GM23338 (cell line): ENCODE measurements at regions not wholly inside any gene's neighbourhood (a gene's known extent, or its start where the extent isn't known, plus 50 kb on each side); places are given as distances from the start of the nearest gene placed in this dataset.

Experiments used
- JUNB ChIP-seq: IDR thresholded peaks from one replicate; pipeline ENCODE4 v1.6.1; 2016; ENCODE audit warnings: antibody characterized with exemption; ENCODE audit not compliant: unreplicated experiment
- NANOG ChIP-seq: IDR thresholded peaks from 2 replicates; pipeline ENCODE4 v1.6.1; 2016; ENCODE audit warnings: antibody characterized with exemption, borderline replicate concordance
- TF ChIP-seq, protein P1 (sequence below): fragments of 250-450 bp; sonication (Bioruptor Pico); IDR thresholded peaks from 2 replicates; pipeline ENCODE4 v1.5.0; 2020; ENCODE audit warnings: mild to moderate bottlenecking, moderate library complexity
- TF ChIP-seq, protein P2 (sequence below): IDR thresholded peaks from one replicate; pipeline ENCODE4 v1.6.1; 2018; ENCODE audit warnings: antibody characterized with exemption; ENCODE audit not compliant: unreplicated experiment
- TF ChIP-seq, protein P3 (sequence below), 2 experiments: fragments of 200-600 bp in 1 of 2; sonication (generic) in 1 of 2; conservative IDR thresholded peaks; 2 replicates each; pipeline versions ENCODE4 v1.5.1 to v1.6.1; 2016 to 2017; ENCODE audit warnings: antibody characterized with exemption in 2 of 2, low read depth in 2 of 2, mild to moderate bottlenecking in 2 of 2, moderate library complexity in 1 of 2

DNA sequence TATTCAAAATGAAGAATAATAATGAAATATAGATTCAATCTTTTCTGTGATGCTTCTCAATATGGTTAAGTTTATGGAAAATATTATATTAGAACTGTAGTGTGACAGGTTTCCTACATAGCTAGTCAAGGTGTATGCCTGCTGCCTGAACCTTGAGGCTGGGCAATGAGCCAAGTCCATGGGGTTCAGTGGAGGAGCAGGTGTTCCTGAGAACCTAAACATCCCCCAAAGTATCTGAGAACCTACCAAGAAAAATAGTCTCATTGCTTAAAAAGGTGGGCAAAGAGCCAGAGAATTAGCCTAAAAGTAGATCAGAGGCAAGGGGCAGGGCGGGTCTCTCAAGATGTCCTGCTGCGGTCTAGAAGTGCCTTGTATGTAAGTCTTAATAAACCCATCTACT lies 185.9 kb upstream of the SPHKAP start (continued):
- TF ChIP-seq, protein P1, sequence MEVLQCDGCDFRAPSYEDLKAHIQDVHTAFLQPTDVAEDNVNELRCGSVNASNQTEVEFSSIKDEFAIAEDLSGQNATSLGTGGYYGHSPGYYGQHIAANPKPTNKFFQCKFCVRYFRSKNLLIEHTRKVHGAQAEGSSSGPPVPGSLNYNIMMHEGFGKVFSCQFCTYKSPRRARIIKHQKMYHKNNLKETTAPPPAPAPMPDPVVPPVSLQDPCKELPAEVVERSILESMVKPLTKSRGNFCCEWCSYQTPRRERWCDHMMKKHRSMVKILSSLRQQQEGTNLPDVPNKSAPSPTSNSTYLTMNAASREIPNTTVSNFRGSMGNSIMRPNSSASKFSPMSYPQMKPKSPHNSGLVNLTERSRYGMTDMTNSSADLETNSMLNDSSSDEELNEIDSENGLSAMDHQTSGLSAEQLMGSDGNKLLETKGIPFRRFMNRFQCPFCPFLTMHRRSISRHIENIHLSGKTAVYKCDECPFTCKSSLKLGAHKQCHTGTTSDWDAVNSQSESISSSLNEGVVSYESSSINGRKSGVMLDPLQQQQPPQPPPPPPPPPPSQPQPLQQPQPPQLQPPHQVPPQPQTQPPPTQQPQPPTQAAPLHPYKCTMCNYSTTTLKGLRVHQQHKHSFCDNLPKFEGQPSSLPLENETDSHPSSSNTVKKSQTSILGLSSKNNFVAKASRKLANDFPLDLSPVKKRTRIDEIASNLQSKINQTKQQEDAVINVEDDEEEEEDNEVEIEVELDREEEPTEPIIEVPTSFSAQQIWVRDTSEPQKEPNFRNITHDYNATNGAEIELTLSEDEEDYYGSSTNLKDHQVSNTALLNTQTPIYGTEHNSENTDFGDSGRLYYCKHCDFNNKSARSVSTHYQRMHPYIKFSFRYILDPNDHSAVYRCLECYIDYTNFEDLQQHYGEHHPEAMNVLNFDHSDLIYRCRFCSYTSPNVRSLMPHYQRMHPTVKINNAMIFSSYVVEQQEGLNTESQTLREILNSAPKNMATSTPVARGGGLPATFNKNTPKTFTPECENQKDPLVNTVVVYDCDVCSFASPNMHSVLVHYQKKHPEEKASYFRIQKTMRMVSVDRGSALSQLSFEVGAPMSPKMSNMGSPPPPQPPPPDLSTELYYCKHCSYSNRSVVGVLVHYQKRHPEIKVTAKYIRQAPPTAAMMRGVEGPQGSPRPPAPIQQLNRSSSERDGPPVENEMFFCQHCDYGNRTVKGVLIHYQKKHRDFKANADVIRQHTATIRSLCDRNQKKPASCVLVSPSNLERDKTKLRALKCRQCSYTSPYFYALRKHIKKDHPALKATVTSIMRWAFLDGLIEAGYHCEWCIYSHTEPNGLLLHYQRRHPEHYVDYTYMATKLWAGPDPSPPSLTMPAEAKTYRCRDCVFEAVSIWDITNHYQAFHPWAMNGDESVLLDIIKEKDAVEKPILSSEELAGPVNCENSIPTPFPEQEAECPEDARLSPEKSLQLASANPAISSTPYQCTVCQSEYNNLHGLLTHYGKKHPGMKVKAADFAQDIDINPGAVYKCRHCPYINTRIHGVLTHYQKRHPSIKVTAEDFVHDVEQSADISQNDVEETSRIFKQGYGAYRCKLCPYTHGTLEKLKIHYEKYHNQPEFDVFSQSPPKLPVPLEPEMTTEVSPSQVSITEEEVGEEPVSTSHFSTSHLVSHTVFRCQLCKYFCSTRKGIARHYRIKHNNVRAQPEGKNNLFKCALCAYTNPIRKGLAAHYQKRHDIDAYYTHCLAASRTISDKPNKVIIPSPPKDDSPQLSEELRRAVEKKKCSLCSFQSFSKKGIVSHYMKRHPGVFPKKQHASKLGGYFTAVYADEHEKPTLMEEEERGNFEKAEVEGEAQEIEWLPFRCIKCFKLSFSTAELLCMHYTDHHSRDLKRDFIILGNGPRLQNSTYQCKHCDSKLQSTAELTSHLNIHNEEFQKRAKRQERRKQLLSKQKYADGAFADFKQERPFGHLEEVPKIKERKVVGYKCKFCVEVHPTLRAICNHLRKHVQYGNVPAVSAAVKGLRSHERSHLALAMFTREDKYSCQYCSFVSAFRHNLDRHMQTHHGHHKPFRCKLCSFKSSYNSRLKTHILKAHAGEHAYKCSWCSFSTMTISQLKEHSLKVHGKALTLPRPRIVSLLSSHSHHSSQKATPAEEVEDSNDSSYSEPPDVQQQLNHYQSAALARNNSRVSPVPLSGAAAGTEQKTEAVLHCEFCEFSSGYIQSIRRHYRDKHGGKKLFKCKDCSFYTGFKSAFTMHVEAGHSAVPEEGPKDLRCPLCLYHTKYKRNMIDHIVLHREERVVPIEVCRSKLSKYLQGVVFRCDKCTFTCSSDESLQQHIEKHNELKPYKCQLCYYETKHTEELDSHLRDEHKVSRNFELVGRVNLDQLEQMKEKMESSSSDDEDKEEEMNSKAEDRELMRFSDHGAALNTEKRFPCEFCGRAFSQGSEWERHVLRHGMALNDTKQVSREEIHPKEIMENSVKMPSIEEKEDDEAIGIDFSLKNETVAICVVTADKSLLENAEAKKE: no peak
- TF ChIP-seq NANOG (no peak), JUNB (no peak)
- TF ChIP-seq, protein P2, sequence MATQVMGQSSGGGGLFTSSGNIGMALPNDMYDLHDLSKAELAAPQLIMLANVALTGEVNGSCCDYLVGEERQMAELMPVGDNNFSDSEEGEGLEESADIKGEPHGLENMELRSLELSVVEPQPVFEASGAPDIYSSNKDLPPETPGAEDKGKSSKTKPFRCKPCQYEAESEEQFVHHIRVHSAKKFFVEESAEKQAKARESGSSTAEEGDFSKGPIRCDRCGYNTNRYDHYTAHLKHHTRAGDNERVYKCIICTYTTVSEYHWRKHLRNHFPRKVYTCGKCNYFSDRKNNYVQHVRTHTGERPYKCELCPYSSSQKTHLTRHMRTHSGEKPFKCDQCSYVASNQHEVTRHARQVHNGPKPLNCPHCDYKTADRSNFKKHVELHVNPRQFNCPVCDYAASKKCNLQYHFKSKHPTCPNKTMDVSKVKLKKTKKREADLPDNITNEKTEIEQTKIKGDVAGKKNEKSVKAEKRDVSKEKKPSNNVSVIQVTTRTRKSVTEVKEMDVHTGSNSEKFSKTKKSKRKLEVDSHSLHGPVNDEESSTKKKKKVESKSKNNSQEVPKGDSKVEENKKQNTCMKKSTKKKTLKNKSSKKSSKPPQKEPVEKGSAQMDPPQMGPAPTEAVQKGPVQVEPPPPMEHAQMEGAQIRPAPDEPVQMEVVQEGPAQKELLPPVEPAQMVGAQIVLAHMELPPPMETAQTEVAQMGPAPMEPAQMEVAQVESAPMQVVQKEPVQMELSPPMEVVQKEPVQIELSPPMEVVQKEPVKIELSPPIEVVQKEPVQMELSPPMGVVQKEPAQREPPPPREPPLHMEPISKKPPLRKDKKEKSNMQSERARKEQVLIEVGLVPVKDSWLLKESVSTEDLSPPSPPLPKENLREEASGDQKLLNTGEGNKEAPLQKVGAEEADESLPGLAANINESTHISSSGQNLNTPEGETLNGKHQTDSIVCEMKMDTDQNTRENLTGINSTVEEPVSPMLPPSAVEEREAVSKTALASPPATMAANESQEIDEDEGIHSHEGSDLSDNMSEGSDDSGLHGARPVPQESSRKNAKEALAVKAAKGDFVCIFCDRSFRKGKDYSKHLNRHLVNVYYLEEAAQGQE: no peak
- TF ChIP-seq, protein P3, sequence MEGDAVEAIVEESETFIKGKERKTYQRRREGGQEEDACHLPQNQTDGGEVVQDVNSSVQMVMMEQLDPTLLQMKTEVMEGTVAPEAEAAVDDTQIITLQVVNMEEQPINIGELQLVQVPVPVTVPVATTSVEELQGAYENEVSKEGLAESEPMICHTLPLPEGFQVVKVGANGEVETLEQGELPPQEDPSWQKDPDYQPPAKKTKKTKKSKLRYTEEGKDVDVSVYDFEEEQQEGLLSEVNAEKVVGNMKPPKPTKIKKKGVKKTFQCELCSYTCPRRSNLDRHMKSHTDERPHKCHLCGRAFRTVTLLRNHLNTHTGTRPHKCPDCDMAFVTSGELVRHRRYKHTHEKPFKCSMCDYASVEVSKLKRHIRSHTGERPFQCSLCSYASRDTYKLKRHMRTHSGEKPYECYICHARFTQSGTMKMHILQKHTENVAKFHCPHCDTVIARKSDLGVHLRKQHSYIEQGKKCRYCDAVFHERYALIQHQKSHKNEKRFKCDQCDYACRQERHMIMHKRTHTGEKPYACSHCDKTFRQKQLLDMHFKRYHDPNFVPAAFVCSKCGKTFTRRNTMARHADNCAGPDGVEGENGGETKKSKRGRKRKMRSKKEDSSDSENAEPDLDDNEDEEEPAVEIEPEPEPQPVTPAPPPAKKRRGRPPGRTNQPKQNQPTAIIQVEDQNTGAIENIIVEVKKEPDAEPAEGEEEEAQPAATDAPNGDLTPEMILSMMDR (conservative IDR thresholded peaks at IDR 0.05; ENCODE audit: low read depth in 2 of 2): no peak
